Eye (tissue), 1 donor: ENCODE measurements at regions not wholly inside any gene's neighbourhood (a gene's known extent, or its start where the extent isn't known, plus 50 kb on each side); places are given as distances from the start of the nearest gene placed in this dataset.
"Not testable (repeated sequence)": the region's sequence is repeated elsewhere in the genome, so short reads cannot be mapped to it uniquely, and the experiment has no call there.

Experiments used
- DNase-seq: peaks from one replicate; pipeline ENCODE4 v3.0.0-alpha.2; 2015

DNA sequence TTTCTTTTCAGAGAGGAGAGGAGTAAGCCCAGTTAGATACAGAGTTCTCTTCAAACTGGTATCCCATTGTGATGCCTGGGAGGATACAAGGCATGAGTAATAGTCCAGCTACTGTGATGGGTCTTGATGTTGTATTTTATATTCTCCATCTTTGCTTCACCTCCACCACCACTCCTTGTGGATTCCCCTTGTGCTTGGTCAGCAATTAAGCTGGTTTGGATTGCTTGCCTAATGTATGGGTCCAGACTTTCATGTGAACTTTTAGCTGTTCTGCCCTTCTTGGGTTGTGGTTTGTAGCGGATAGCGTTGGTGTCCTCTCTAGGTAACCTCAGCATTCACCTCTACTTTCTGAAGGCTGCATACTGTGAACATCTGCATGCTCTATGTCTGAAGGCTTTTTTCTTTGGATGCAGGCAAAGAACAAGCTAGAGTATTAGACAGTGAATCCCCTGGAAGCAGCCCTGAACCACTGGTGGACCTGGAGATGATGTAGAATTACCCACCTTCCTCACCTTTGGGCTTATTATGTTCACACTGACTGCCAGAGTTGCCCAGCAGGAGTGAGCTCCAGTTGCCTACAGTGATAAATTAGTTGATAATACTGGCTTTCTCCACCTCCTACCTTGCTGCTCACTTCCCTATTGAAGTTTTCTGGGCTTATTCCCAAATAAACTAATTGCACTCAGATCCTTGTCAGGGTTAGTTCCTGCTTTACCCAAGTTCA is 126.5 kb upstream of the MTPN start:
- DNase-seq, result no peak

- no peak for DNase-seq
Observed at GRCh38 chr7:136102881-136103280, 125.7 kb upstream of the MTPN start.

DNA sequence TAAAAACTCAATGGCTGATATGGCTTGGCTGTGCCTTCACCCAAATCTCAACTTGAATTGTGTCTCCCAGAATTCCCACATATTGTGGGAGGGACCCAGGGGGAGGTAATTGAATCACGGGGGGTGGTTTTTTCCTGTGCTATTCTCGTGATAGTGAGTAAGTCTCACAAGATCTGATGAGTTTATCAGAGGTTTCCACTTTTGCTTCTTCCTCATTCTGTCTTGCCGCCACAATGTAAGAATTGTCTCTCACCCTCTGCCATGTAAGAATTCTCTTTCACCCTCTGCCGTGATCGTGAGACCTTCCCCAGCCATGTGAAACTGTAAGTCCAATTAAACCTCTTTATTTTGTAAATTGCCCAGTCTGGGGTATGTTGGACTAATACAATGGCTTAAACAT is 115.6 kb upstream of the MTPN start:
- not testable (repeated sequence) for DNase-seq

DNA sequence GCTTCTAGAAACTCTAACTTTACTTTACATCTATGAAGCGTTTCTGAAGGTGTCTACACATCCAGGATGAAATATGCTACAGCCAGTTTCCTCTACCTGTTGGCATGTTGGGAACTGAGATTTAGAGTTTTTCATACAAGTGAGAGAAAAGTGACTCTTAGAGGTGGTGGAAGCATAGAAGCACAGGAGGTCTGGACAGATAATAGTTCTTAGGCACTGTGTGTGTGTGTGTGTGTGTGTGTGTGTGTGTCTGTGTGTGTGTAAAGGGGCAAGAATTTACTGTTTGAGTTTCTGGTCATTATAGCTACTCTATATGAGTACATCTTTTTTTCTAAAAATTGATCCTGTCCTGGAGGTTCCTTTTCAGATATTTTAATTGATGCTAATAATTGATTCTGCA is 110.7 kb upstream of the MTPN start:
- no peak for DNase-seq

DNA sequence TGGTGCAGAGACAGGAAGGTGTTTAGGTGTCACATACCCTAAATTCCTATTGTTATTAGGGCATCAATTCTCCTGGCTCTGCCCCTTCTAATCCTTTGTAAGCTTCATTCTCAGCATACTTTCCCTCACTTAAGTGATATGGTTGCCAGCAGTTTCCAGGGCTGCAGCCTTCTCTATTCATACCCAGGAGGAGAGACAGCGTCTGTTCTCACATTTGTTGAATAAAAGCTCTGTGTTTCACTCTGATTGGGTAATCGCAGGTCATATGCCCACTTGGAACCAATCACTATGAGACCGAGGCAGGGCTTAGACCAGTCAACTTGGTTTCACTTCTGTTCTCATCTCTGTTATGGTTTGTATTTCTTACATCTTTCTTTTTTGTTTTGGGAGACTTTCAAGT is 109.6 kb upstream of the MTPN start:
- DNase-seq, result peak; percentile 13

GRCh38 chr7:136079934-136080333 is 102.8 kb upstream of the MTPN start:
- DNase-seq, result no peak

DNA sequence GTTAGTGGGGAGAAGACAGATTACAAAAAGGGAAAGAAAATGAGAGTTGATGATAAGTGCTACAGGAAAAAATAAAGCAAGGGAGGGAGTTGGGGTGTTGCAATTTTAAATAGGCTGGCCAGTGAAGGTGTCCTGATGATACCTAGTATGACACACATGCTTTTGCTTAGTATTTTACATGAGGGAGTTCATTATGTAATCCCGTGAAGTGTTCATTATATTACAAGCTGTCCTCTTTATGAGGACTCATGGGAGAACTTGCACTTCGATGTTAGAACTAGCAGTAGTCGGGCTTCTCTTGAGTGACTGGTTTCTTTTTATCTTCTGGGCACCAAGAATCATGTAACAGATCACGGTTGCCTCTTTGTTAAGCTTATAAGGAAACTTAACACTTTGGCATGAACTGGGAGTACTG is 102.3 kb upstream of the MTPN start:
- no peak for DNase-seq

DNA sequence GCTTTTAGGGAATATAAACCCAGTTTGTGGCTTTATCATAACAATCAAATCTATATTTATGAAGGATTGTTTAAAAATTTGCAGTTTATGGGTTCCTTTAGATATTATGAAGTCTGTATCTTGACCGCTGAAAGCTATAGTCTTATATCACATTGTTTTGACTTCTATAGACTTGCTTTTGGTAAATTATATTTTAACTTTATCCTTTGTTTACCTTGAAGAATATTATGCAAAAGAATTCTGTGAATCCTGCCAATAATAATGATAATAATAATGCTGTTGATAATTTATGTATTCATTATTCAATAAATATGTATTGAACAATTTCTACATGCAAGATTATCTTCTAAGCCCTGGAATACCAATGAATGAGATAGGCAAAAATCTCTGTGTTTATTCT is 101.9 kb upstream of the MTPN start:
- no peak for DNase-seq

- DNase-seq, result no peak
Observed at GRCh38 chr7:136078630-136079029, 101.5 kb upstream of the MTPN start.

DNA sequence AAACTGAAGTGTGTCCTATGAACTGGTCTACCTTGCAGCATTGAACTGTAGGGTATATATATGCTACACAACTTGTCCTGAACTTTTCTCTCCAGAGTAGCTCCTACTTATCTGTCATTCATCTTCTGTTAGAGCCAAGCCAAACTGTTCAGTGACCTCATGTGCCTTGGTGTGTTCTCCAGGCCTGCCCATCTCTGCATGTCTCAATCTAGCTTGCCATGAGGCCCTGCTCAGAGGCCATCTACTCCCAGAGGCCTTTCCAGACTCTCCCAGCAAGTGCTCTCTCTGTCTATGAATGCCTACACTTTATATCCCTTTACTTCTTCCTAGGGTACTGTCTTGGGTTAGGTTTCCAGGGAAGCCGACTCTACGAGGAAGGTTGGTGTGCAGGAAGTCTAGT is 99.8 kb upstream of the MTPN start:
- no peak for DNase-seq

DNA sequence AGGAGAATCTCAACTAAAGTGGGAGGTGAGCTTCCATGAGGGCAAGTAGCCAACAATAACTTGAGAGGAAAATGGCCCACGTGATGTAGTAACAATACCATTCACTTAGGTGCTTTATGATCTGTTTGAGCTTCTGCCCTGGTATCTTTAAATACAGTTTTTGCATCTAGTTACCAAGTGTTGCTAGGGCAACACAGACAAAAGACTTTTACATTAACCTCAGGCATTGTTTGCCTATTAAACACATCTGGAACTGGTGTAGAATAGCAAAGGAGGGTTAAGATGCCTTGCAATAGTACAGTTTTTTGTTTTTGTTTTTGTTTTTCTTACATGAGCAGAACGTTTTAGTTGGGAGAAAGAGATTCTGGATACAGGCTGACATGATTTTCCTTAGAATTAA is 97.7 kb upstream of the MTPN start:
- peak; percentile 18 for DNase-seq

GRCh38 chr7:136072447-136072846 is 95.3 kb upstream of the MTPN start:
- no peak for DNase-seq

DNA sequence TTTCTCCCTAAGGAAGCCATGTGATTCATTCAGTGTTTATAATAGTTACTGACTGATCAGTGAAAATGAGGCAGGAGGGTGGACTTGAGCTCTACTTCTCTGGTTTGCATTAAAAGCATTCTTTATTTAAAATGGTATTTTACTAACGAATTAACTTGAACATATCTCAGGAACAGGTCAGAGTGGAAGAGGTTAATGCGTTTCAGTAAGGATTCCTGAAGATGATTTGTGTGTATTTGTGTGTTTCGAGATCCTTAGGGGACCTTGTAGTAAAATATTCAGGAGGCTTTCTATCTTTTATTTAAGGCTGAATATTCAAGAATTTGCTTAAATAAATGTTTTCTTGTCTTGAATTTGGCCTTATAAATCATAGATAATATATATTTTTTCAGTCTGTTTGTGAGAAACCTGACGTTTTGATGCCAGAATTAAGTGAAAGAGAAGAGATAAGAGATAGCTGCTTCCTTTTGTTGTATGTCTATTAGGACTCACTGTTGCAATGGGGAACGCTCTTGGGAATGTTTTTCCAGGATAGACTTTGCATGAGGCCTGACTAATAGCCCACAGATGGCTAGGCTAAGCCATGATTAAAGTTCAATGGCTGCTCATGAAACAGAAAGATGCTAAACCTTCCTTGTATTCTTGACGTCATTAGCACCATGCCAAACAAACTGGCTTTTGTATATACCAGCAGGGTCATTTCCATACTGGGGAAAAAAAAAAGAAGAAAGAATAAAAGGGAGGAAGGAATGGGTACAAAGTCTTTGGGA is 93.8 kb upstream of the MTPN start:
- DNase-seq, result peak; percentile 30

DNA sequence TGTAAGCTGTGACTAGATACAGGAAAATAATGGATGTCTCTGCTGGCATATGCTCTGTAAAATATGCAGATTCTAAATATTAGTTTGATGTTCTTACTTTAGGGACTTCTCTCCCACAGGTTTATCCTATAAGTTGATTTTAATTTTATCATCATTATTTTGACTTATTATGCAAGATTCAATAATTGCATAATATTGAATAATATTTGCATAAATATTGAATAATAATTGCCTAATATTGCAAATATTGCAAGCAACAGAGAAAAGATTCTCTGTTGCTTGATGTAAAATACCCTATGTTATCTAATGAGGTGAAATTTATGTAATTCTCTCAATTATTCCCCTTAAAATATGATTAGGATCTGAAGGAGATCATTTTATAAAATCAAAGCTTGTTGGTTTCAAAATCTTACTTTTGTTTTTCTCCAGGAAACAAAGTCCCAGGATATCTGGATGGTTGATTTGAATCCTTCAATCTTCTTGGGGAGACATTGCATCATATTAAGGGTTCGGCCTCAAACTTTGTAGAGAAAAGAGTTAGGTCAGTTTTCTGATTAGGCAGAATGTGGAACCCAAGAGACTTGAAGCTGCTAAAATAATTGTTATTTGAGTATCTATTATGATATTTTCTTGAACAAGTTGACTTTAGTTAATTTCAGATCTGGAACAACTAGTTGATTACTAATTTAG is 92.8 kb upstream of the MTPN start:
- no peak for DNase-seq

DNA sequence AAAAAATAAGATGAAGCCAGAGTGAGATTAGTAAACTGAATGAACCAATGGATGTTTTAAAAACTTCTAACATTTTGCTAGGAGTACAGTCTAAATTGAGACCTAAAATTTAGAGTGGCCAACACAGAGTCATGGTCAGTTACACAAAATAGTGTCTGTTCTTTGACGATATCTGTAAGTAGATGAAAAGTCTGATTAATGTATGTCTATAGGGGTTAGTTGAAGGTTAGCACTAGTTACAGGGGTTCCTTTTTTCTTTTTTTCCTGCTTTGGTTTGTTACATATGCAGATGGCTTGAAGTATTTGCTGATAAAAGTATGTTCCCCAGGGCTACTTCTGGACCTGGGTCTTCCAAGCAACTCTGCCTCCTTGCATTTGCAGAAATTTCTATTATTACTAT is 90.1 kb upstream of the MTPN start:
- no peak for DNase-seq

DNA sequence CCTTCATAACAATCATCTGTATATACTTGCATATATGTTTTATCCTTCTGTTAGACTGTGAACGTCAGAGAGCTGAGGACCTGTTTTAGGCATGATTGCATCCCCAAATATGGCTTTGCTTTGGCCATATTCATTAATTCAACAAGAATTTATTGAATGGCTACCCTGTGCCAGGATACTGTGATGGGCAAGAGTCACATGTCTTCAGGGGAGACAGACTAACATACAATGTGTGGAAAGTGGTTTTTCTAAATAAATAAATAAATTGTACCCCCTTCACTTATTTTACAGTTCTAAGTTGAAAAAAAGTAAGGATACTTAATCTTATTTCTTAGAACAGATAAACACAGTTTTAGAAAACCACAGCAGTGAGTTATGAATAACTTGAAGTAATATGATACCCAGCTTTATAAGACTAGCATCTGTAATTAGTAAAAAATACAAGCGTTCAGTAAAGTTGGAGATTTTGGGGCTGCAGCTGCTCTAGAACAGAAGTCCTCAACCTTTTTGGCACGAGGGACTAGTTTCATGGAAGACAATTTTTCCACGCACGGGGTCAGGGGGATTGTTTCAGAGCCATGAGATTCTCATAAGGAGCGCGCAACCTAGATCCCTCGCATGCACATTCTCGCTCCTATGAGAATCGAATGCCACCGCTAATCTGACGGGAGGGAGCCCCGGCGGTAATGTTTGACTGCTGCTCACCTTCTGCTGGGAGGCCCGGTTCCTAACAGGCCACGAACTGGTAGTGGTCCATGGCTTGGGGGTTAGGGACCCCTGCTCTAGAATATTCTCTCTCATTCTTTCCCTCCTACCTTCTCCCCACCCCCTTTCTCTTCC is 89.4 kb upstream of the MTPN start:
- no peak for DNase-seq

DNA sequence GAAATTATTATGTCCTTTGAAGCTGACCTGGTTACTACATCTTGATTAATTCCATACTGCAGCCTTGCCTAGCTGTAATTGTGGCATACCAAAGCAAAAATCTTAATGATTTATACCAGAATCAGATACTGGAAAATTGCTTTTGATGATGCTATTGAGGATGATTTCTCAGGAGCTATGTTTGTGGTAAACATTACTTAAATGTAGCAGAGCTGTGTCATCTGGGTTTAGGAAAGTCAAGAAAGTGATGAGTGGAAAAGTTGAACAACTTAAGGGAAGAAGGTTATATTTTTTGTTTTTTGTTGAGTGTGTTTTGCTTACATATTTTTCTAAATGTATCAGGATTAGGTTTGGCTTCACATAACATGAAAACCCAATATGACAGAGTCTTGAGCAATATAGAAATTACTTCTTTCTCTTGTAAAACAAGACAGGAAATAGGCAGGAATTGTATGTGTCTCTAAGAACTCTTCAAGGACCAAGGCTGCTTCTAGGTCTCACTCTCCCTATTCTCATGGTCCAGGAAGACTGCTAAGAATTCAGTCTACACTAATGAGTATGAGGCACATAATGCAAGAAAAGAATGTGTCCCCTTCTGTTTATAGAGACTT is 87.6 kb upstream of the MTPN start:
- DNase-seq, result no peak

- DNase-seq, result no peak
Observed at GRCh38 chr7:136064081-136064480, 86.9 kb upstream of the MTPN start.

GRCh38 chr7:136063326-136063666 is 86.1 kb upstream of the MTPN start:
- no peak for DNase-seq

DNA sequence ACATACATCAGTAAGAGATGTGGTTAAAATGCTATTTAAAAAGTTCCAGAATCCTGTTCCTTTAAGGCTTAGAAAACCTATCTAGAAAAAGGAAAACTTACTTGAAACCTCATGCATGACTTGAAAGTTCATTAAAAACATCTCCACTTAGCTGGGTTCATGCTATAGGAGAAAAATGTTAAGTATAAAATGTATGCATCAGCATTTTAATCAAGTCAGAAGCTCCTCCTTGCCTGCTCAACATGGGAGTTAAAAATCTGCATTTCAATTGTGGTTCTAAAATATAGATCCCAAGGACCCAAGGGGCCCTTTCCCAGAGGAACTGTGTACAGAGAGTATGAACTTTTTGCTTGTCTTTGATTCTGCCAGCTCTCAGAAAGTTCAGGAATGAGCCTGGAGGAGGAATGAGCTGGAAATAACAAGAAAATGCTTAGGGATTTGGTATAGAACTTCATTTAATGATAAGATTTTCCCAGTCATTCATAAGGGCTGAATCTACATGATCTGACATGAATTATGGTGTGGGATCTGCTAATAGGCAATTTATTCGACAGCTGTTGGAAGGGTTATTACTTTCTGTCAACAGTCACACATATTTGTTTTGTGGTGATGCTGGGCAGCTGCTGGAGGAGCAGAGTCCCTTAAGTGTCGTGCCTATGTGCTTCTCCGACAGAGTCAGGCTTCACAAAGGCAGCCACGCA is 85.6 kb upstream of the MTPN start:
- peak; percentile 49 for DNase-seq

GRCh38 chr7:136061433-136061832 is 84.3 kb upstream of the MTPN start:
- DNase-seq, result no peak

DNA sequence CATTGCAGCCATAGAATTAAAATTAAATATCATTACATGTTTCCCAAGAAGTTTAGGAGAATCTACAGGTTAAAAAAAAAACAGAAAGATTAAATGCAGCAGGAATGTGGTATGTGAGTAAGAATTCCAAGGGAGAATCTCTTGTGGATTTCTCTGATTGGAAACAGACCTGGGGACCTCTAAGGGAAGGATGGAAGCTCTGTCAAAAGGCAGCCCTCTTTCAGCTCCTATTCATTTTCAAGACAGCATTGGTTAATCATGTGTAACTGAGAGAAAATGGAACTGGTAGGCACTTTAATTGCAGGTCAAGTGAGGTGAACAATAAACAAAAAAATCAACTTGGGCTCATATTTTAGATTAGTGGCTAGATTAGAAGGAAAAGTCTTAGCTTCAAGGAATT is 81.4 kb upstream of the MTPN start:
- DNase-seq, result peak; percentile 48
